Adrenal gland (tissue), 5 donors: ENCODE measurements at regions not wholly inside any gene's neighbourhood (a gene's known extent, or its start where the extent isn't known, plus 50 kb on each side); places are given as distances from the start of the nearest gene placed in this dataset.

Experiments used
- CTCF ChIP-seq, 6 experiments: fragments of 450-650 bp in 4 of 6; fragments of 200-600 bp in 2 of 6; sonication (generic) in 1 of 6; IDR thresholded peaks; 1 replicate in 5 of 6; 2 replicates in 1 of 6; pipeline versions ENCODE4 v1.5.1 to v1.8.0; 2016 to 2021; ENCODE audit warnings: antibody characterized with exemption in 6 of 6, mild to moderate bottlenecking in 2 of 6, moderate library complexity in 1 of 6
- POLR2A ChIP-seq, 2 donors: fragments of 450-650 bp; IDR thresholded peaks; one replicate each; pipeline ENCODE4 v1.6.1; 2017; ENCODE audit warnings: antibody characterized with exemption in 2 of 2, mild to moderate bottlenecking in 2 of 2, moderate library complexity in 1 of 2
- donor health status: DM: no; HTN: no; CAD: no.

GRCh38 chr20:56994006-56994405, 272.4 kb downstream of the BMP7 start:
- TF ChIP-seq CTCF (IDR thresholded peaks at IDR 0.05) (no peak), POLR2A (IDR thresholded peaks at IDR 0.05) (no peak)
